Tibial nerve (tissue), 4 donors: ENCODE measurements at regions not wholly inside any gene's neighbourhood (a gene's known extent, or its start where the extent isn't known, plus 50 kb on each side); places are given as distances from the start of the nearest gene placed in this dataset.

Source experiments
- CTCF ChIP-seq, 5 experiments: fragments of 200-600 bp in 3 of 5; fragments of 450-650 bp in 2 of 5; sonication (generic) in 3 of 5; IDR thresholded peaks; one replicate each; pipeline ENCODE4 v1.5.1; 2016 to 2019; ENCODE audit warnings: antibody characterized with exemption in 5 of 5, mild to moderate bottlenecking in 3 of 5, moderate library complexity in 2 of 5
- EP300 ChIP-seq, 2 donors: sonication (generic); formaldehyde crosslinking; IDR thresholded peaks; one replicate each; pipeline ENCODE4 v1.6.1; 2017; ENCODE audit warnings: antibody characterized with exemption in 2 of 2, mild to moderate bottlenecking in 1 of 2

- TF ChIP-seq CTCF (IDR thresholded peaks at IDR 0.05) (no peak), EP300 (IDR thresholded peaks at IDR 0.05) (no peak)
These were observed 63.0 kb upstream of the FGF3 start for GRCh38 chr11:69882270-69882608.
